Stimulated activated CD4-positive, alpha-beta T cell treated with anti-CD3 and anti-CD28 coated beads, Interleukin-15, amount 100 ng/mL, for 48 hours (primary cell): ENCODE measurements at regions not wholly inside any gene's neighbourhood (a gene's known extent, or its start where the extent isn't known, plus 50 kb on each side); places are given as distances from the start of the nearest gene placed in this dataset.
"Not testable (repeated sequence)": the region's sequence is repeated elsewhere in the genome, so short reads cannot be mapped to it uniquely, and the experiment has no call there.

ENCODE experiments used
- DNase-seq, 2 donors: peaks; one replicate each; pipeline ENCODE4 v3.0.0-alpha.2; 2020; ENCODE audit warnings: low read depth in 2 of 2

DNA sequence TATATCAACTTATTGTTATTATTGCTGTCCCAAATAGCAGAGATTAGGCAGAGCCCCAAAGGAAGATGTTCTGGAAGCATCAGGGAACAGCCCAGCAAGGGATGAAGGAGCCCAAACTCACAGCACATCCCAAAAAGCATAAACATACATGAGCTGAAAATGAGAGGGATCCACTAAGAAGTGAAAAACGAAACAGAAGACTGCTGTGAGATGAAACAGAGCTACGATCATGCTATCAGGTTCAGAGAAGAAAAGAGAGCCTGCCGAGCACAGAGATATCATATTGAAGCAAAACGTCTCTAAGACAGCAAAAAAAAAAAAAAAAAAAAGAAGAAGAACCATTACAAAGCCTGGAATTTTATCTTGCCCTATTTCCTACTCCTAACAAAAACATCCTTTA, 127.3 kb downstream of the ZNF608 start:
- no peak for DNase-seq

DNA sequence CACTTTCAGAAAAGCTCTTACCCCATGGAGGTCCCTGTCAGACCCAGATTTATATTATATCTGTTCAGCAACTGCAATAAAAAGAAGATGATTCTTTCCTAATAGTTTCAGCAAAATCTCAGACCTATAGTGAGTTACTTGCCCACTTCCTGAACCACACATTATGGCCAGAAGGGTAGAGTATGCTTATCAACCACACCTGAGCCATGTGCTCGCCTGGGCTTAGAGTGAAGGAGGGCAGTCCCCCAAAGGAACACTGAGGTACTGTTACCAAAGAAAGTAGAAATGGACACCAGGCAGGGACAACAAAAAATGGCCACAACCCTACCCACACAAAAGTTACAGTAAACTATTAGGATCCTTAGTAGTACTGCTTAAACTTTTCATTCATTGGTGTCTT, 128.7 kb downstream of the ZNF608 start:
- no peak for DNase-seq

DNA sequence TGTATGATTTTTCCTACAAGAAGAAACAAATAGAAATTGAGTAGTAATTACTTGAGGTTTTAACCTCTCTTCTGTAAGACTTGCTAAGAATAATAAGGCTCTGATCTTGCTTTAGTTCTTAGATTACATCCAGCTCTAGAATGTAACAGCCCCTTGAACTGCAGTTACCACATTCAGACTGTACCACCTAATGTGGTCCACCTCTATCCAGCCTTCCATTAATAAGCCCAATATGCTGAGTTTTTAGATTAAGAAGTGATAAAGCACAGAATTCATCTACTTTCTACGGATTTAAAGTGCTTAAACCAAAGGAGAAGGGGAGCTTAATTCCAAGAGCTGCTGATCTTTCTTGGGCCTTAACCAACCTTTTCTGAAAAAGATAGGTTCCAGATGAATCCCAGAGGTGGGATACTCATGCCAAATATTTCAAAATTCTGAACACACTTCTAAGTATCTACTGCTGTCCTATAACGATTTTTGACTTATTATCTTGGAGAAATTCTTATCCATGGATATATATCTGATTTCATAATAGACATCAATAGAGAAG, 131.5 kb downstream of the ZNF608 start:
- no peak for DNase-seq

DNA sequence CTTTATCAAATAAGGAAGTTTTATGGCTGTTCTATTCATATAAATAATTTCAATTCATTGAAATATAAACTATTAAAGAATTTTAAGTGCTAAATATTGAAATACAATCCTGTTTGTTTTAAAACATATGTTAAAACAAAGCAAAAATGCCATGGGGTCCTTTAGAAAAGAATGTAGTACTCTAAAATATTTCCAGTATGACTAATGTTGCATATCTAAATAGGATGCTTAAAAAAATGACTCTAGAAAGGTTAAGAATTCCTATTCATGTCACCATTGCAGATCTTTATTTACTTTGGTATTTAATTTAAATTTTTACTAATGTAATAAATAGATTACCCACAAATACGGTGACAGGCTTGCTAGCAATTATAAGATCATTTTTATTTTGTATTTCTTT, 132.3 kb downstream of the ZNF608 start:
- DNase-seq = no peak

DNA sequence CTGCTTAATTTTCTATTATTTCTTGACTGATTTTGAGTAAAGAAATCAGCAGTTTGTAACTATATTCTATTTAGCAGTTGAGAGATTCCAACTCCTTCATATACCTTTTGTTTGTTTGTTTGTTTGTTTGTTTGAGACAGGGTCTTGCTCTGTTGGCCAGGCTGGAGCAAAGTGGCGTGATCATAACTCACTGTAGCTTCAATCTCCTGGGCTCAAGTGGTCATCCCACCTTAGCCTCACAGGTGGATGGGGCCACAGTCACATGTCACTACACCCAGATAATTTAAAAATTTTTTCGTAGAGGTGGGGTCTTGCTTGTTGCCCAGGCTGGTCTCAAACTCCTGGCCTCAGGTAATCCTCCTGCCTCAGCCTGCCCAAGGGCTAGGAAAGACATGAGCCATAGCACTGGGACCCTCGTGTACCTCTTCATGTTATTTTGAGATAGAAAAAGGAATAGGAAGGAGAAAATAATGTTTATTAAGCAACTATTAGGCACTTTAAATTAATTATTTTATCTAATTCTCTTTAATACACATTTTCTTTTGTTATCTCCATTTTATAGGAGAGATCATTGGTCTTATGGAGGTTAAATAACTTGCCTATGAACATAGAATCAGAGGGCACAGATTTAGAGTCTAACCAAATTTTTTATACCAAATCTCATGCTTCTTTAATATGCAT, 133.0 kb downstream of the ZNF608 start:
- no peak for DNase-seq

DNA sequence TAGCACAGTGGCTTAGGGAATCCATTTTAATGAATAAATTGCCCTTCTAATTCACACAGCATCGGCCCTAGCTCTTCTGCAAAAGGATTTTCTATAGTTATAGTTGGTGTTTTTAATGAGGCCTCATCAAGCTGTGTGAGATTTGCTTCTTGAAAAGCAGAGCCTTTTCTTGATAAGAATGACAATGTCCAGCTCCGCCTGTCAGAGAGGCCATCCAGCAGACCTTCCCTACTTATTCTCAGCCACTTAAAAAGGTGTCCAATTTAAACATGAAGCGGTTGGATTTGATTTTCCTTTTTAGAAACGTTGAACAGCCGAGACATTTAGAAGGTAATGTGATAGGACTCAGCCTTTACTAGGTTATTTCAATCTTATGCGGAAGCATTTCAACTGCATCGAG, 134.4 kb downstream of the ZNF608 start:
- no peak for DNase-seq

DNA sequence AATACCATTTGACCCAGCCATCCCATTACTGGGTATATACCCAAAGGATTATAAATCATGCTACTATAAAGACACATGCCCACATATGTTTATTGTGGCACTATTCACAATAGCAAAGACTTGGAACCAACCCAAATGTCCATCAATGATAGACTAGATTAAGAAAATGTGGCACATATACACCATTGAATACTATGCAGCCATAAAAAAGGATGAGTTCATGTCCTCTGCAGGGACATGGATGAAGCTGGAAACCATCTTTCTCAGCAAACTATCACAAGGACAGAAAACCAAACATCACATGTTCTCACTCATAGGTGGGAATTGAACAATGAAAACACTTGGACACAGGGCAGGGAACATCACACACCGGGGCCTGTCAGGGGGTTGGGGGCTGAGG, 135.2 kb downstream of the ZNF608 start:
- DNase-seq = not testable (repeated sequence)

DNA sequence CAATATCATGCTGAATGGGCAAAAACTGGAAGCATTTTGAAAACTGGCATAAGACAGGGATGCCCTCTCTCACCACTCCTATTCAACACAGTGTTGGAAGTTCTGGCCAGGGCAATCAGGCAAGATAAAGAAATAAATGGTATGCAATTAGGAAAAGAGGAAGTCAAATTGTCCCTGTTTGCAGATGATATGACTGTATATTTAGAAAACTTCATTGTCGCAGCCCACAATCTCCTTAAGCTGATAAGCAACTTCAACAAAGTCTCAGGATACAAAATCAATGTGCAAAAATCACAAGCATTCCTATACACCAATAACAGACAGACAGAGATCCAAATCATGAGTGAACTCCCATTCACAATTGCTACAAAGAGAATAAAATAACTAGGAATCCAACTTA, 136.8 kb downstream of the ZNF608 start:
- not testable (repeated sequence) for DNase-seq

DNA sequence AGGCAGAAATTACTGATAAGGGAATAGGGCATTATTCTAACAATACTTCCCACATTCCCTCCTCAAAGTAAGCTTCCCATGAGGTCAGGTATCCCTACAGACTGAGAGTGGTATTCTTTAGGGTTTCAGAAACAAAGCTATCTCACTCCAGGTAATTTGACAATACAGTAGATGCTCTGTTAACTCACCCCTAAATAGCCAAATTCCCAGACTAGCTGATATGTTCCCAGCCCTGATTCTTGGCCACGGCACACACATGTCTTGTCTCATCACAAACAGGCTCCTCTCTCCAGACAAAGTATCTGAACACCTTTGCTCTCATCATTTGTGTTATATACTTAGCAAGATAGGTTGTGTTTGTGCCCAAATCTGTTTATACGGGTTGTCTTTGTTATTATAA, 139.9 kb downstream of the ZNF608 start:
- DNase-seq = no peak

DNA sequence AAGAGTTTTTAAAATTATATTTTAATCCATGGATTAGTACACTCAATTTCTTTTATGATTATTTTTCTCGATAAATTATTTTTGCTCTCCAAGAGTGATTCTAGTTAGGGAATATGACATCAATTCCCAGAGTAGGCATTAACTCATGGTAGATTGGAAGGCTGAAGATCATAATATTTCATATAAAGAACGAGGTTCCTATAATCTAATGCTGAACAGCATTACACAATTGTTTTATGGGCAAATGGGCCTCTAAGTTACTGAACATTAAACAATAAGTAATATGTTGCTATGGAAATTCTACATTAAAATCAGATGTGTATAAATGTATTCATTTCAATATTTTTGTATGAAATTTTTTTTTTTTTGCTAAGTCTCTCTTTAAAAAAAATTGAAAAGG, 140.3 kb downstream of the ZNF608 start:
- no peak for DNase-seq

DNA sequence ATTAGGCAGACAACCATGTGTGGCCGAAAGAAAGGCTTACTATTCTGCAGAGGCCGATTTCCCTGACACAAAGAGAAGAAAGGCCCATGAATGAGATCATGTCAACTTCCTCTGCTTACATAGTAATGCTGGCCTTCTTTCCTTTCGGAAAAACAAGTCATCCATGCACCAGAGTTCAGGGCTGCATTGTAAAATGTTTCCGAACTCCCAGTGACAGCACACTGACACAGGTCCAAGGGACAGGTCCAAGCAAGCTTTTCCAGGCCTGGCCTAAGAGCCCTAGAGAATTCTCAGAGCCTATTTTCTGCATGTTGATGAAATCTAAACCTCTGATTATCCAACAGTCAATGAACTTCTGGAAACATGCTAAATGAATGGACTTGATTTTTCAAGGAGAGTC, 140.9 kb downstream of the ZNF608 start:
- DNase-seq = no peak

DNA sequence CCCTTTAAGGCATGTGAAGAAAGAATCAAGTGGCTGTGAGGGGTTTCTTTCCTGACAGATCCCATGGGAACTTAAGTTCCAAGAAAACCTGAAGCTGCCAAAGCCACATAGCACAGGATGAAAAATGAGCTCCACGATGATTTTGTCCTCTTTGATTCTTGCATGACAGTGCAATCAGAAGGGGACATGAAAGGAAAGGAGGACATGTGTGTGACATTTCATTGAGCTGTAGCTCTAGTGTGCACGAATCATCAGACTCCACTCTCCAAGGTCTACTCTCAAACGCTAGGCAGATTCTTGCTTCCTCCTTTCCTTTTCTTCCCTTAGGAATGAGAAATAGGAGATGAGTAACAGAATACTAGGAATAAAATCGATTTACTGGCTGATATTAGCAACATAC, 142.0 kb downstream of the ZNF608 start:
- DNase-seq = no peak

DNA sequence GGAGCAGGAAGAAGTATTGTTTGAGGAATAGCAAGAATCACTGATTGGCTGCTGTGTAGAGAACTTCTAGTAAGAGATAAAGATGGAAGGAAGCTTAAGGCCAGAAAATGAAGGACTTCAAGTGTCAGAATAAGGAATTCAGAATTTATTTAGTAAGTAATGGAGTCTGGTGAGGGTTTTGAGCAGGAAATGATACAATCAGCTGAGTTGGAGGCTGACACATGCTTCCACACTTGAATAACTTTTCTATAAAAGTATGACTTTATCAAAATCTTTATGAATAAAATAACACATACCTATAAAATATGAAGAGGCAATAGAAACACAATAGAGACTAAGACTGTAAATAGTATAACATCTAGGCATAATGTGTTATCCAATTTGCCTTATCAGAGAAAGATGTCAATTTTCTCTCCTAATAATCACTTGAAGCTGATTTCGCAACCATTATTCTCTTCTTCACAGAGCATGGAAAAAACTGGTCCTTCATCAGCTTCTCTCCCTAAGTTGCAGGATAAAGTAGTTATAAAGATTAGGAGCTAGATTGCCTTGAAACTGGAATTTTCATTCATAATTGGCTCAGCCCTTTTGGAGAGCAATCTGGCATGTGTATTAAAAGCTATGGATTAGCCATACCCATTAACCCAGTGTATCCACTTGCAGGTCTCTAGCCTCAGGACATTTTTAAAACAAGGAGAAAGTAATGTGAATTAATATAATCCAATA, 143.4 kb downstream of the ZNF608 start:
- no peak for DNase-seq

DNA sequence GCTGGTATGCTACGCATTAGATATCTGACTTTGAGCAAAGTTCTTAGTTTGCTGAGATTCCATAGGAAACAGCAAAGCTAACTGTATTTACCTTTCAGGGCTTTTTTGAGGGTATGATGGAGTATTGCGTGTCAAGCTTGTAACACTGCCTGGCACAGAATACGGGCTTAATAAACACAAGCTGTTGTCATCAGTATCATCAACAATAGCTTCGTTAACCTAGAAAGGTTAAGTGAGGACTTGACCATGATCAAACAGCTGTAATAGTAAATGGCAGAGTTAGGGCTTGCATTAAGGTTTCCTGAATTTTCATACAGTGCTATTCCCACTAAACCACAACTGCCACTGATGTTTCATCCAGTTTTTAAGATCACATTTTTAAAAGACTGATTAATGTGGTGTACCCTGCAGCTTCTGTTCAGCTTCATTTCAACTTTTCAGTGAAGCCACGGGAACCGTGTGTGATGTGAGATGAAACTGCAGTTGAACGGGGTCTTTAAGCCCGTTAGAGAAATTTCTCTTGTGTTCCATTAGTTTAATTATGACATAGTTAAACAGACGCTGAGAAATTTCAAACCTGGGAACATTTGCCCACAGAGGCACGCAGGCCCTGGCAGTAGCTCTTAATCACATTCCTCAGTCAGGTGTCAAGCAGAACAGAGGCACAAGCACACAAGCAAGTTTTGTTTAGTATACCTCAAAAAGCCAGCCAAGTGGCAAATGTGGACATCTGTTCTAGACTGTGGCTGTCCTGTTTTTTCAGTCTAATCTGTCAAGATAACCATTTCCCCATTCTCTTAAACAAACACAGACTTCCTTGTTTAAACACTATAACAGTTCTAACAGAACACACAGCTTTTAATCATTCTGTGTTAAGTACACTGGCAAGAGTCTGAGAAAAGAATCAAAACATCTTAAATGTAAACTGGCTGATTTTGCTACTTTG, 147.1 kb downstream of the ZNF608 start:
- DNase-seq = no peak

DNA sequence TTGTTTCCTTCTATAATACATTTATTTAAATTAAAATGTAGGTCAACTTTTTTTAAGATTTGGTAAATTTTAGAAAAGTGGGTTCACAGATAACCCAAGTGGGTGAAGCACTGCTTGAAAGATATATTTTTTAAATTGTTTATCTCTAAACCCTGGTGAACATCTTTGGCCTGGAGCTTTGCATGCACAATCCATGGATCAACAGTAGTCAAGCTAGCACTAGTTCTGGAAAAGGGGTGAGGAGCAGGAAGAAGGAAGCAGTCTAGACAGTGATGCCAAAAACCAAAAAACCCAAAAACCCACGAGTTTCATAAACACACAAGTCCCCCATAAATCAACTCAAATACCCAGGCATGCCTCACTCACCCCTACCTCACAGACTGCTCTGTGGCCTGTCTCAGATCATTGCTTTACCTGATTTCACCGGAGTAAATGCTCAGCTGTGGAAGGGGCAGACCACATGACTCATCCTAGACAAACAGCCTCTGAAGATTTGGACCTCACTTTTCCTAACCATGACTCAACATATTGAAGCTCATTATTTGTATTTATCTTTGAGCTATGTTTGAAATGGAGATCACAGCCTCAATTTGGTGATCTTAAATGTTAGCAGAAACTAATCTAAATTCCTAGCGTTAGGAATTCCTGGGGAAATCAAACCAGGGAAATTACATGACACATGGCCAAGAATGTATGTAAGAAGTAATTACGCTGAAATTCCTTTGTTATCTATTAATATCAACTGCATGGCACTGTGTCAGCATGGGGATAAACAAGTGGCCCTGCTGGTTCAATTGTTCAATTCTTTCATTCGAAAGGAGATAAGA, 149.6 kb downstream of the ZNF608 start:
- no peak for DNase-seq

DNA sequence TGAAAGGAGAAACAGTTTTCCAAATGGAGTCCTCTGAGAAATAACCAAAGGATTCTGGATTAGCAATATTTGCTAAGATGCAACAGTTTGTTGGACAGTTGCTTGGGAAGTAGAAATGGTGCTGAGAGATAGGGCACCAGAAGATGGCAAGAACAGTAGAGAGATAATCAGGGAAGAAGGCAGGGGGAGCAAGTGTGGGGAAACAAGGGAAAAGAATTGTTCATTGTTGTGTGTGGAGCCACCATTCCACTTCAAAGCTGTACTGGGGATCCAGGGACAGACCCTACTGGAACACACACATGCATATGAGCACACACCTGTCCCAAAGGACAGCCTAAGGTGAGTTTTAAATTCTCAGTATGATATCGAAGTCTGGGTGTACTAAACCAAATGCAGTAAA, 152.5 kb downstream of the ZNF608 start:
- DNase-seq = no peak

DNA sequence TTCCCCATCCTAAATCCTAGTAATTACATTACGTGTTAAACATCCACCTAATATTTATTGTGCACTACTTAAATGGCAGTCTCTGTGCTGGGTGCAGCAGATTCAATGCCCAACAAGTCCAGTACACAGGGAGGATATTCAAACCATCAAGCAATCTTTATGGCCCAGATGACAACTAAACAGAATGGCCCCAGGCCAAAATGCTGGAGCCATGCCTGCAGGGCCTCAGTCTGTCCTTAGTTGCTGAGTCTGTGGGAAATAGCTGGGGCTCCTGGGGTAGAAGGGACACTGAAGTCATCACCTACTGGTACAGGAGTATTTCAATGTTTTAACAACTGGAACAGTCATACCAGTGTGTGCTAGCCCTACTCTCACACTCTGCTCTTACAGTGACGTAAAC, 153.5 kb downstream of the ZNF608 start:
- DNase-seq = no peak

DNA sequence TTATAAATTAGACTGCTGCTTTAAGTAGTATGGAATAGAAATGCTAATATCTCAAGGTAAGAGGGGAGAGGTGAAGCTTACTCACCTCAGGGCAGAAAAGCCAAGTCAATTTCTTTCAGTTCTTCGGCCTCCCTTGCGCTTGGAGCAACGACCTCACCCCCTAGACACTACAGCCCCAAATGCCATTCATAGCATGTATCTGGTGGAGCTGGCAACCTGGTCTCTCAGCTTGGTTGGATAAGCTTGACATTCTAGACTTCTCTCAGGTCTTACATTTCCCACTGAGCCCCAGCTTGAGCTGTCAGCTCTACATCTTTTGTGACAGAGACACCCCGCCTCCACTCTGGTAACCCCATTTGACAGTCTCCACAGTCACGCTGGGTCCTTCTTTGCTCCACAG, 154.9 kb downstream of the ZNF608 start:
- DNase-seq = no peak

DNA sequence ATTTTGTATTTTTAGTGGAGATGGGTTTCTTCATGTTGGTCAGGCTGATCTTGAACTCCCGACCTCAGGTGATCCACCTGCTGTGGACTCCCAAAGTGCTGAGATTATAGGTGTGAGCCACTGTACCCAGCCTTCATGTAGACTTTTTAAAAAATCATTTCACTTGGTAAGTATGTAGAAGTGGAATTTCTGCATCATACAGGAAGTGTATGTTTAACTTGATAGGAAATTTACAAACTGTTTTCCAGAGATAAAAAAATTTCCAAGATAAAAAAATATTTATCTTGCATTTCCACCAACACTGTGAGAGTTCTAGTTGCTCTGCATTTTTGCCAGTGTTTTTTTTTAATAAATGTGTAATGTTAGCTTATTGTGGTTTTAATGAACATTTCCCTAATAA, 155.8 kb downstream of the ZNF608 start:
- DNase-seq = no peak

DNA sequence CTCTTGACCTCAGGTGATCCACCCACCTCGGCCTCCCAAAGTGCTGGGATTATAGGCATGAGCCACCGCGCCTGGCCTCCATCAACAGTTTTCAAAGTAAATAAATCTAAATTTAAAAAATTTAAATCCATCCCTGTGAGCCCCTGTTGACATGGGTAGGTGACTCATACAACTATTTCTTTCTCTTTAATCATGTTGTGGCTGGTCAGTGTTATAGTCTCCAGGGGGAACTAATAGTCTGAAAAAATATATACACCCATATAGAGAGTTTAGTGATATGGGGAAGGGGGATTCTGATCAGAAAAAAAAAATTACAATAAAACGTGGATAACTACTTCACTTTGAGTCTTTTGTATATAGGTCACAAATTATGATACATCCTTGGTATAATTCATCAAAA, 159.2 kb downstream of the ZNF608 start:
- no peak for DNase-seq

DNA sequence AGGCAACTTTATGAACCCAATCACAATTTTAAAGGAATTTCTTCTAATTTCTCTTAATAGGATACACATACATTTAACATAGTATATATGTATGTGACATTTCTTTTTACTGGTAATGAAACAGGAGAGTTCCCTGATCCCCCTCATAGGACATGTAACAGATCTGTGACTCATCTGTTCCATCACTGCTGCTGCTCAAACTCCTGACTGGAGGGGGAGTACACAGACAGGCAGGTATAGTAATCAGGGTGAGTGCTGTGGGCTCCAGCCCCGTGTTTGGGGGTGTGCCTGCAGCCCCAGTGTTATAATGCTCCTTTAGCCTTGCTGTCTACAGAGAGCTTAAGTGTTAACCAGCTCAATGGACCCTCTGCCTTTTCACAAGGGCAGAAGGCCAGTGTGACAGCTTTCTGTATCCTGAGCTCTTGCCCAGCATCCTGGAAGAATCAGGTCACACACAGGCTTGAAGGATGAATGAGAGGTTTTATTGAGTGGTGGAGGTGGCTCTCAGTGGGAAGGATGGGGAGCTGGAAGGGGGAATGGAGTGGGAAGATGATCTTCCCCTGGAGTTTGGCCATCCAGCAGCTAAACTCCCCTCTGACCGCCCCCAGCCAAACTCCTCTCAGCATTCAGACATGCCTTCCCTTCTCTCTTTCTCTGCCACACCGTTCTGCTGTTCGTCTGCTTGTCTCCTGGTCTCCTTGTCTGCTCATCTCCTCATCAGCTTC, 161.3 kb downstream of the ZNF608 start:
- no peak for DNase-seq
